Activated CD4-positive, alpha-beta T cell treated with anti-CD3 and anti-CD28 coated beads, Interleukin-2, amount 50 U/mL, for 4 hours (primary cell): ENCODE measurements at regions not wholly inside any gene's neighbourhood (a gene's known extent, or its start where the extent isn't known, plus 50 kb on each side); places are given as distances from the start of the nearest gene placed in this dataset.

ENCODE experiments used
- DNase-seq, 2 experiments: peaks; one replicate each; pipeline ENCODE4 v3.0.0-alpha.2; 2020

GRCh38 chr6:21893793-21894192, 300.2 kb downstream of the SOX4 start:
- no peak for DNase-seq

- DNase-seq: no peak
Observed at GRCh38 chr6:21895555-21895954, 302.0 kb downstream of the SOX4 start.

- DNase-seq: no peak
Observed at GRCh38 chr6:21898107-21898796, 304.7 kb downstream of the SOX4 start.

GRCh38 chr6:21899708-21900107, 306.2 kb downstream of the SOX4 start:
- no peak for DNase-seq

GRCh38 chr6:21900730-21901129, 307.2 kb downstream of the SOX4 start:
- DNase-seq: no peak

- no peak for DNase-seq
Observed at GRCh38 chr6:21902628-21903169, 309.1 kb downstream of the SOX4 start.

GRCh38 chr6:21905531-21905930, 312.0 kb downstream of the SOX4 start:
- no peak for DNase-seq

- no peak for DNase-seq
Observed at GRCh38 chr6:21906826-21907225, 313.3 kb downstream of the SOX4 start.

GRCh38 chr6:21907291-21907690, 313.7 kb downstream of the SOX4 start:
- DNase-seq: no peak

GRCh38 chr6:21908161-21908848, 314.8 kb downstream of the SOX4 start:
- no peak for DNase-seq

- no peak for DNase-seq
Observed at GRCh38 chr6:21909321-21909720, 315.8 kb downstream of the SOX4 start.

- DNase-seq: no peak
Observed at GRCh38 chr6:21911208-21911607, 317.7 kb downstream of the SOX4 start.

GRCh38 chr6:21912151-21912832, 318.7 kb downstream of the SOX4 start:
- DNase-seq: no peak

- DNase-seq: peak; percentile 25 to 32
Observed at GRCh38 chr6:21914121-21914973, 320.8 kb downstream of the SOX4 start.

GRCh38 chr6:21915707-21916260, 322.2 kb downstream of the SOX4 start:
- no peak for DNase-seq

- DNase-seq: no peak
Observed at GRCh38 chr6:21918041-21918440, 324.5 kb downstream of the SOX4 start.

GRCh38 chr6:21918666-21919065, 325.1 kb downstream of the SOX4 start:
- DNase-seq: no peak

GRCh38 chr6:21922086-21922485, 328.5 kb downstream of the SOX4 start:
- no peak for DNase-seq

- no peak for DNase-seq
Observed at GRCh38 chr6:21924002-21924401, 330.5 kb downstream of the SOX4 start.

- no peak for DNase-seq
Observed at GRCh38 chr6:21928827-21929226, 335.3 kb downstream of the SOX4 start.

- no peak for DNase-seq
Observed at GRCh38 chr6:21931641-21932335, 338.2 kb downstream of the SOX4 start.

- no peak for DNase-seq
Observed at GRCh38 chr6:21933351-21933750, 339.8 kb downstream of the SOX4 start.
